ENCODE measurements at regions not wholly inside any gene's neighbourhood (a gene's known extent, or its start where the extent isn't known, plus 50 kb on each side); places are given as distances from the start of the nearest gene placed in this dataset. TPM values are rescaled to one million over a fixed set of nuclear protein-coding genes. Genes with fewer than 3 reads are reported as not detected.

Small RNA genes lying in the stretch of these regions (small RNA-seq; reads per million reads assigned to genes)
- gene MIR4316 (ENCODE audit: low replicate concordance) (not detected), gene RF00019 (ENCODE audit: low replicate concordance) (not detected)

Data from skin of body (tissue), 1 donor.